Activated T-cell treated with anti-CD3 and anti-CD28 coated beads, Interleukin-2, amount 50 U/mL, for 24 hours (primary cell): ENCODE measurements at regions not wholly inside any gene's neighbourhood (a gene's known extent, or its start where the extent isn't known, plus 50 kb on each side); places are given as distances from the start of the nearest gene placed in this dataset.

Experiments
- DNase-seq: peaks from one replicate; pipeline ENCODE4 v3.0.0-alpha.2; 2020
- H3K27ac Mint-ChIP-seq: 2 replicates; pipeline ENCODE4 v1.8.0; 2020; ENCODE audit warnings: mild to moderate bottlenecking, mixed read lengths
- H3K27me3 Mint-ChIP-seq: 2 replicates; pipeline ENCODE4 v1.8.0; 2020; ENCODE audit warnings: mixed read lengths
- H3K36me3 Mint-ChIP-seq: 2 replicates; pipeline ENCODE4 v1.8.0; 2020; ENCODE audit warnings: low read depth, mixed read lengths
- H3K4me1 Mint-ChIP-seq: 2 replicates; pipeline ENCODE4 v1.8.0; 2020; ENCODE audit warnings: low read depth, mixed read lengths
- H3K4me3 Mint-ChIP-seq: 2 replicates; pipeline ENCODE4 v1.8.0; 2020; ENCODE audit warnings: mild to moderate bottlenecking, moderate library complexity, mixed read lengths
- H3K9me3 Mint-ChIP-seq: 2 replicates; pipeline ENCODE4 v1.8.0; 2020; ENCODE audit warnings: mixed read lengths

GRCh38 chr14:62181591-62181990 is 419.4 kb downstream of the SNAPC1 start:
- H3K4me1 Mint-ChIP-seq = no peaks in the 10 kb centered on the region
- no peak for DNase-seq
- H3K27ac Mint-ChIP-seq = no peak overlapping the region
- H3K9me3 Mint-ChIP-seq = no peaks in the 10 kb centered on the region
- H3K4me3 Mint-ChIP-seq = no peak overlapping the region
- H3K36me3 Mint-ChIP-seq = no peaks in the 10 kb centered on the region
- H3K27me3 Mint-ChIP-seq = peaks cover 20% of the 10 kb centered on the region

GRCh38 chr14:62185078-62185477 is 422.9 kb downstream of the SNAPC1 start:
- Mint-ChIP-seq H3K4me3 (no peak overlapping the region), H3K27ac (no peak overlapping the region), H3K27me3 (peaks cover 16% of the 10 kb centered on the region), H3K4me1 (no peaks in the 10 kb centered on the region), H3K36me3 (no peaks in the 10 kb centered on the region), H3K9me3 (no peaks in the 10 kb centered on the region)
- no peak for DNase-seq

- H3K27ac Mint-ChIP-seq = no peak overlapping the region
- H3K4me3 Mint-ChIP-seq = no peak overlapping the region
- no peak for DNase-seq
- no peaks in the 10 kb centered on the region for H3K4me1 Mint-ChIP-seq
- H3K36me3 Mint-ChIP-seq = no peaks in the 10 kb centered on the region
- H3K27me3 Mint-ChIP-seq = peaks cover 27% of the 10 kb centered on the region
- H3K9me3 Mint-ChIP-seq = no peaks in the 10 kb centered on the region
These were observed 425.0 kb downstream of the SNAPC1 start for GRCh38 chr14:62187265-62187664.

- no peaks in the 10 kb centered on the region for H3K36me3 Mint-ChIP-seq
These were observed 427.5 kb downstream of the SNAPC1 start for GRCh38 chr14:62189698-62190097.

GRCh38 chr14:62206456-62206855 is 444.2 kb downstream of the SNAPC1 start:
- Mint-ChIP-seq H3K27ac (no peak overlapping the region), H3K4me3 (no peak overlapping the region), H3K4me1 (no peaks in the 10 kb centered on the region), H3K36me3 (no peaks in the 10 kb centered on the region), H3K27me3 (peaks cover 15% of the 10 kb centered on the region), H3K9me3 (peaks cover 8% of the 10 kb centered on the region)
- no peak for DNase-seq

More at GRCh38 chr14:62189698-62190097, 427.5 kb downstream of the SNAPC1 start:
- DNase-seq = no peak
- H3K27me3 Mint-ChIP-seq = peaks cover 27% of the 10 kb centered on the region
- H3K27ac Mint-ChIP-seq = no peak overlapping the region
- H3K4me3 Mint-ChIP-seq = no peak overlapping the region
- no peaks in the 10 kb centered on the region for H3K4me1 Mint-ChIP-seq
- no peaks in the 10 kb centered on the region for H3K9me3 Mint-ChIP-seq

- H3K36me3 Mint-ChIP-seq = no peaks in the 10 kb centered on the region
- H3K4me1 Mint-ChIP-seq = no peaks in the 10 kb centered on the region
- H3K4me3 Mint-ChIP-seq = no peak overlapping the region
- DNase-seq = no peak
- peaks cover 8% of the 10 kb centered on the region for H3K9me3 Mint-ChIP-seq
- no peak overlapping the region for H3K27ac Mint-ChIP-seq
- H3K27me3 Mint-ChIP-seq = peaks cover 13% of the 10 kb centered on the region
These were observed 447.2 kb downstream of the SNAPC1 start for GRCh38 chr14:62209287-62209899.

- no peaks in the 10 kb centered on the region for H3K4me1 Mint-ChIP-seq
- no peak overlapping the region for H3K4me3 Mint-ChIP-seq
- peaks cover 3% of the 10 kb centered on the region for H3K27me3 Mint-ChIP-seq
- no peak overlapping the region for H3K27ac Mint-ChIP-seq
- no peak for DNase-seq
- no peaks in the 10 kb centered on the region for H3K9me3 Mint-ChIP-seq
- H3K36me3 Mint-ChIP-seq = no peaks in the 10 kb centered on the region
These were observed 451.3 kb downstream of the SNAPC1 start for GRCh38 chr14:62213516-62213915.

- Mint-ChIP-seq H3K9me3 (no peaks in the 10 kb centered on the region), H3K27ac (no peak overlapping the region), H3K4me1 (no peaks in the 10 kb centered on the region), H3K4me3 (no peak overlapping the region), H3K27me3 (peaks cover 7% of the 10 kb centered on the region), H3K36me3 (no peaks in the 10 kb centered on the region)
- DNase-seq = no peak
These were observed 453.9 kb downstream of the SNAPC1 start for GRCh38 chr14:62216121-62216520.

- DNase-seq = no peak
- Mint-ChIP-seq H3K4me1 (no peaks in the 10 kb centered on the region), H3K36me3 (no peaks in the 10 kb centered on the region), H3K4me3 (no peak overlapping the region), H3K27ac (no peak overlapping the region), H3K9me3 (peaks cover 20% of the 10 kb centered on the region), H3K27me3 (no peaks in the 10 kb centered on the region)
These were observed 472.6 kb downstream of the SNAPC1 start for GRCh38 chr14:62234849-62235248.

- DNase-seq = no peak
- Mint-ChIP-seq H3K36me3 (no peaks in the 10 kb centered on the region), H3K27me3 (no peaks in the 10 kb centered on the region), H3K4me1 (no peaks in the 10 kb centered on the region), H3K4me3 (no peak overlapping the region), H3K9me3 (peaks cover 5% of the 10 kb centered on the region), H3K27ac (no peak overlapping the region)
These were observed 482.0 kb downstream of the SNAPC1 start for GRCh38 chr14:62244221-62244620.

GRCh38 chr14:62247266-62247665 is 485.0 kb downstream of the SNAPC1 start:
- Mint-ChIP-seq H3K9me3 (peaks cover 5% of the 10 kb centered on the region), H3K27me3 (no peaks in the 10 kb centered on the region), H3K36me3 (no peaks in the 10 kb centered on the region), H3K27ac (no peak overlapping the region), H3K4me3 (no peak overlapping the region), H3K4me1 (no peaks in the 10 kb centered on the region)
- DNase-seq = no peak

- Mint-ChIP-seq H3K36me3 (no peaks in the 10 kb centered on the region), H3K9me3 (no peaks in the 10 kb centered on the region), H3K4me3 (no peak overlapping the region), H3K27ac (no peak overlapping the region), H3K4me1 (no peaks in the 10 kb centered on the region), H3K27me3 (no peaks in the 10 kb centered on the region)
- no peak for DNase-seq
These were observed 489.0 kb downstream of the SNAPC1 start for GRCh38 chr14:62251237-62251636.

GRCh38 chr14:62253171-62253570 is 491.0 kb downstream of the SNAPC1 start:
- no peaks in the 10 kb centered on the region for H3K36me3 Mint-ChIP-seq
- no peaks in the 10 kb centered on the region for H3K9me3 Mint-ChIP-seq
- no peaks in the 10 kb centered on the region for H3K27me3 Mint-ChIP-seq
- H3K4me1 Mint-ChIP-seq = no peaks in the 10 kb centered on the region
- H3K4me3 Mint-ChIP-seq = no peak overlapping the region
- no peak overlapping the region for H3K27ac Mint-ChIP-seq
- DNase-seq = no peak

- Mint-ChIP-seq H3K27ac (no peak overlapping the region), H3K4me1 (no peaks in the 10 kb centered on the region), H3K27me3 (no peaks in the 10 kb centered on the region), H3K9me3 (no peaks in the 10 kb centered on the region), H3K36me3 (no peaks in the 10 kb centered on the region), H3K4me3 (no peak overlapping the region)
- no peak for DNase-seq
These were observed 491.7 kb downstream of the SNAPC1 start for GRCh38 chr14:62253911-62254310.

GRCh38 chr14:62269204-62269603 is 507.0 kb downstream of the SNAPC1 start:
- H3K9me3 Mint-ChIP-seq = peaks cover 3% of the 10 kb centered on the region
- no peak for DNase-seq
- H3K27me3 Mint-ChIP-seq = no peaks in the 10 kb centered on the region
- no peaks in the 10 kb centered on the region for H3K36me3 Mint-ChIP-seq
- H3K27ac Mint-ChIP-seq = no peak overlapping the region
- no peak overlapping the region for H3K4me3 Mint-ChIP-seq
- no peaks in the 10 kb centered on the region for H3K4me1 Mint-ChIP-seq

GRCh38 chr14:62270236-62270635 is 508.0 kb downstream of the SNAPC1 start:
- Mint-ChIP-seq H3K4me1 (no peaks in the 10 kb centered on the region), H3K27me3 (no peaks in the 10 kb centered on the region), H3K4me3 (no peak overlapping the region), H3K27ac (no peak overlapping the region), H3K36me3 (no peaks in the 10 kb centered on the region), H3K9me3 (no peaks in the 10 kb centered on the region)
- no peak for DNase-seq
